ENCODE measurements at regions not wholly inside any gene's neighbourhood (a gene's known extent, or its start where the extent isn't known, plus 50 kb on each side); places are given as distances from the start of the nearest gene placed in this dataset.

- H3K27ac ChIP-seq: no peak overlapping the region
- TF ChIP-seq CTCF (IDR thresholded peaks at IDR 0.05): no peak
- H3K4me1 ChIP-seq (ENCODE audit: control insufficient read depth in 1 of 2, insufficient read depth in 1 of 2, low read depth in 1 of 2, low read length in 1 of 2): no peaks in the 10 kb centered on the region
Observed at GRCh38 chr2:145653553-145653952, 1133.6 kb upstream of the ZEB2 start.

GRCh38 chr2:145652571-145653545, 1132.9 kb upstream of the ZEB2 start:
- Histone ChIP-seq H3K4me3 (ENCODE audit: low read depth in 1 of 2, low read length in 1 of 2) (no peak overlapping the region), H3K27ac (no peak overlapping the region), H3K4me1 (ENCODE audit: control insufficient read depth in 1 of 2, insufficient read depth in 1 of 2, low read depth in 1 of 2, low read length in 1 of 2) (no peaks in the 10 kb centered on the region), H3K27me3 (no peaks in the 10 kb centered on the region), H3K9me3 (no peaks in the 10 kb centered on the region), H3K36me3 (no peaks in the 10 kb centered on the region)
- no peak for TF ChIP-seq CTCF (IDR thresholded peaks at IDR 0.05)

More at GRCh38 chr2:145653553-145653952, 1133.6 kb upstream of the ZEB2 start:
- H3K36me3 ChIP-seq: no peaks in the 10 kb centered on the region
- H3K9me3 ChIP-seq: no peaks in the 10 kb centered on the region
- no peaks in the 10 kb centered on the region for H3K27me3 ChIP-seq
- H3K4me3 ChIP-seq (ENCODE audit: low read depth in 1 of 2, low read length in 1 of 2): no peak overlapping the region

GRCh38 chr2:145652036-145652435, 1132.1 kb upstream of the ZEB2 start:
- Histone ChIP-seq H3K27ac (no peak overlapping the region), H3K27me3 (no peaks in the 10 kb centered on the region), H3K4me1 (ENCODE audit: control insufficient read depth in 1 of 2, insufficient read depth in 1 of 2, low read depth in 1 of 2, low read length in 1 of 2) (no peaks in the 10 kb centered on the region), H3K9me3 (no peaks in the 10 kb centered on the region), H3K36me3 (no peaks in the 10 kb centered on the region), H3K4me3 (ENCODE audit: low read depth in 1 of 2, low read length in 1 of 2) (no peak overlapping the region)
- no peak for TF ChIP-seq CTCF (IDR thresholded peaks at IDR 0.05)

GRCh38 chr2:145650226-145650625, 1130.3 kb upstream of the ZEB2 start:
- Histone ChIP-seq H3K4me1 (ENCODE audit: control insufficient read depth in 1 of 2, insufficient read depth in 1 of 2, low read depth in 1 of 2, low read length in 1 of 2) (no peaks in the 10 kb centered on the region), H3K4me3 (ENCODE audit: low read depth in 1 of 2, low read length in 1 of 2) (no peak overlapping the region), H3K27ac (no peak overlapping the region), H3K9me3 (no peaks in the 10 kb centered on the region), H3K27me3 (no peaks in the 10 kb centered on the region), H3K36me3 (no peaks in the 10 kb centered on the region)
- no peak for TF ChIP-seq CTCF (IDR thresholded peaks at IDR 0.05)

- Histone ChIP-seq H3K27ac (no peak overlapping the region), H3K36me3 (no peaks in the 10 kb centered on the region), H3K27me3 (no peaks in the 10 kb centered on the region), H3K4me3 (ENCODE audit: low read depth in 1 of 2, low read length in 1 of 2) (no peak overlapping the region), H3K9me3 (no peaks in the 10 kb centered on the region), H3K4me1 (ENCODE audit: control insufficient read depth in 1 of 2, insufficient read depth in 1 of 2, low read depth in 1 of 2, low read length in 1 of 2) (no peaks in the 10 kb centered on the region)
- no peak for TF ChIP-seq CTCF (IDR thresholded peaks at IDR 0.05)
Observed at GRCh38 chr2:145649061-145649460, 1129.1 kb upstream of the ZEB2 start.

Measured in neutrophil (primary cell).